CD4-positive, alpha-beta T cell (primary cell): ENCODE measurements at regions not wholly inside any gene's neighbourhood (a gene's known extent, or its start where the extent isn't known, plus 50 kb on each side); places are given as distances from the start of the nearest gene placed in this dataset.

Experiments used
- ATAC-seq: fragments of 200-7000 bp; cut with Tn5 transposase; one replicate; pipeline ENCODE4 v1.10.0; 2022; ENCODE audit warnings: mild to moderate bottlenecking; ENCODE audit not compliant: poor library complexity
- CTCF ChIA-PET: fragments of 350-600 bp; sonication (Branson Sonifier 250); formaldehyde crosslinking; loops from one replicate; lab custom pipeline; 2021; ENCODE audit warnings: antibody characterized with exemption, inconsistent platforms; lab: Charles Lee
- POLR2A ChIA-PET: fragments of 350-600 bp; sonication (Branson Sonifier 250); formaldehyde crosslinking; loops from one replicate; lab custom pipeline; 2021; ENCODE audit warnings: antibody characterized with exemption, inconsistent platforms; lab: Charles Lee
- DNase-seq, 14 experiments: peaks; one replicate each; pipeline ENCODE4 v3.0.0-alpha.2; 2013 to 2020; ENCODE audit warnings: mixed read lengths in 2 of 14
- H3K27ac ChIP-seq, 2 donors: one replicate each; pipeline versions ENCODE4 v1.5.1 to v1.7.0; 2013; ENCODE audit warnings: low read length in 2 of 2, low read depth in 1 of 2, mild to moderate bottlenecking in 1 of 2
- H3K27me3 ChIP-seq, 2 experiments: 1 replicate in 1 of 2; 2 replicates in 1 of 2; pipeline versions ENCODE4 v1.6.1 to v1.7.0; 2013; ENCODE audit warnings: low read length in 2 of 2, control low read depth in 1 of 2, mild to moderate bottlenecking in 1 of 2, moderate library complexity in 1 of 2; ENCODE audit not compliant: insufficient read depth in 2 of 2, control insufficient read depth in 1 of 2
- H3K36me3 ChIP-seq: one replicate; pipeline ENCODE4 v1.6.1; 2013; ENCODE audit warnings: low read length, control low read depth; ENCODE audit not compliant: insufficient read depth
- H3K4me1 ChIP-seq: one replicate; pipeline ENCODE4 v1.6.1; 2013; ENCODE audit warnings: low read length, control low read depth; ENCODE audit not compliant: insufficient read depth
- H3K4me3 ChIP-seq: one replicate; pipeline ENCODE4 v1.5.1; 2013; ENCODE audit warnings: mild to moderate bottlenecking, low read length, moderate library complexity
- H3K9me3 ChIP-seq, 2 experiments: 1 replicate in 1 of 2; 2 replicates in 1 of 2; pipeline versions ENCODE4 v1.6.1 to v1.7.0; 2013; ENCODE audit warnings: low read length in 2 of 2, mild to moderate bottlenecking in 2 of 2, control low read depth in 1 of 2, moderate library complexity in 1 of 2; ENCODE audit not compliant: control insufficient read depth in 1 of 2, insufficient read depth in 1 of 2
- H3K27ac Mint-ChIP-seq: one replicate; pipeline ENCODE4 v1.8.0; 2020; ENCODE audit warnings: mixed read lengths
- H3K27me3 Mint-ChIP-seq: one replicate; pipeline ENCODE4 v1.8.0; 2021; ENCODE audit warnings: mixed read lengths
- H3K36me3 Mint-ChIP-seq: one replicate; pipeline ENCODE4 v1.8.0; 2021; ENCODE audit warnings: low read depth, mixed read lengths
- H3K4me1 Mint-ChIP-seq: one replicate; pipeline ENCODE4 v1.8.0; 2021; ENCODE audit warnings: low read depth, mixed read lengths
- H3K4me3 Mint-ChIP-seq: one replicate; pipeline ENCODE4 v1.8.0; 2020; ENCODE audit warnings: mild to moderate bottlenecking, mixed read lengths
- H3K9me3 Mint-ChIP-seq: one replicate; pipeline ENCODE4 v1.8.0; 2020; ENCODE audit warnings: mixed read lengths
- CTCF ChIP-seq: fragments of 200-600 bp; IDR thresholded peaks from one replicate; pipeline ENCODE4 v1.8.0; 2022; ENCODE audit warnings: antibody characterized with exemption, mild to moderate bottlenecking
- intact Hi-C, 2 experiments: fragments of 100-400 bp; cut with DNase I in 1 of 2; cut with micrococcal nuclease in 1 of 2; formaldehyde crosslinking; loops; one replicate each; pipeline versions ENCODE4 v1.15.1 to v1.9.0; 2023 to 2025; cut with DNase I, micrococcal nuclease

- no peaks in the 10 kb centered on the region for H3K27me3 Mint-ChIP-seq
- POLR2A ChIA-PET: no interaction called here
- no peaks in the 10 kb centered on the region for H3K4me1 Mint-ChIP-seq
- Histone ChIP-seq H3K4me3 (no peak overlapping the region), H3K36me3 (no peaks in the 10 kb centered on the region), H3K27ac (no peak overlapping the region), H3K4me1 (no peaks in the 10 kb centered on the region), H3K9me3 (no peaks in the 10 kb centered on the region), H3K27me3 (no peaks in the 10 kb centered on the region)
- no peak for ATAC-seq
- no peaks in the 10 kb centered on the region for H3K36me3 Mint-ChIP-seq
- CTCF ChIA-PET: no interaction called here
- TF ChIP-seq CTCF: no peak
- intact Hi-C loops: no loop called here
- peaks cover 13% of the 10 kb centered on the region for H3K9me3 Mint-ChIP-seq
- H3K27ac Mint-ChIP-seq: no peak overlapping the region
- DNase-seq: no peak
- no peak overlapping the region for H3K4me3 Mint-ChIP-seq
These were observed 1149.0 kb downstream of the EFNA5 start for GRCh38 chr5:106521701-106522100.

GRCh38 chr5:106510321-106510720 lies 1160.4 kb downstream of the EFNA5 start:
- H3K27ac Mint-ChIP-seq: no peak overlapping the region
- no peak for TF ChIP-seq CTCF
- POLR2A ChIA-PET: no interaction called here
- Histone ChIP-seq H3K27me3 (no peaks in the 10 kb centered on the region), H3K4me1 (no peaks in the 10 kb centered on the region), H3K4me3 (no peak overlapping the region), H3K27ac (no peak overlapping the region), H3K9me3 (no peaks in the 10 kb centered on the region), H3K36me3 (no peaks in the 10 kb centered on the region)
- no peaks in the 10 kb centered on the region for H3K36me3 Mint-ChIP-seq
- no peak overlapping the region for H3K4me3 Mint-ChIP-seq
- H3K4me1 Mint-ChIP-seq: no peaks in the 10 kb centered on the region
- intact Hi-C loops: no loop called here
- CTCF ChIA-PET: no interaction called here
- no peaks in the 10 kb centered on the region for H3K27me3 Mint-ChIP-seq
- DNase-seq (no peak), ATAC-seq (no peak)
- peaks cover 2% of the 10 kb centered on the region for H3K9me3 Mint-ChIP-seq

GRCh38 chr5:106508894-106509293 lies 1161.8 kb downstream of the EFNA5 start:
- no peak for ATAC-seq
- intact Hi-C loops: no loop called here
- POLR2A ChIA-PET: no interaction called here
- CTCF ChIA-PET: no interaction called here
- Histone ChIP-seq H3K27me3 (no peaks in the 10 kb centered on the region), H3K36me3 (no peaks in the 10 kb centered on the region), H3K9me3 (no peaks in the 10 kb centered on the region), H3K4me3 (no peak overlapping the region), H3K4me1 (no peaks in the 10 kb centered on the region), H3K27ac (no peak overlapping the region)
- Mint-ChIP-seq H3K36me3 (no peaks in the 10 kb centered on the region), H3K9me3 (peaks cover 2% of the 10 kb centered on the region), H3K27me3 (no peaks in the 10 kb centered on the region), H3K4me3 (no peak overlapping the region), H3K4me1 (no peaks in the 10 kb centered on the region), H3K27ac (no peak overlapping the region)
- TF ChIP-seq CTCF: no peak
- DNase-seq: no peak
